Colonic mucosa (tissue), 4 donors: ENCODE measurements at regions not wholly inside any gene's neighbourhood (a gene's known extent, or its start where the extent isn't known, plus 50 kb on each side); places are given as distances from the start of the nearest gene placed in this dataset.

Experiments used
- DNase-seq: peaks from one replicate; pipeline ENCODE4 v3.0.0-alpha.2; 2020
- H3K27ac ChIP-seq: fragments of 200-600 bp; one replicate; pipeline ENCODE4 v1.8.0; 2021
- H3K27me3 ChIP-seq: fragments of 200-600 bp; one replicate; pipeline ENCODE4 v1.8.0; 2021
- H3K36me3 ChIP-seq: fragments of 200-600 bp; one replicate; pipeline ENCODE4 v1.8.0; 2021
- H3K4me1 ChIP-seq: fragments of 200-600 bp; one replicate; pipeline ENCODE4 v1.8.0; 2021; ENCODE audit warnings: mild to moderate bottlenecking
- H3K4me3 ChIP-seq: fragments of 200-600 bp; one replicate; pipeline ENCODE4 v1.8.0; 2021
- H3K9ac ChIP-seq, 2 donors: one replicate each; pipeline ENCODE4 v1.7.0; 2013; ENCODE audit warnings: control low read depth in 2 of 2, low read depth in 2 of 2, low read length in 2 of 2
- H3K9me3 ChIP-seq: fragments of 200-600 bp; one replicate; pipeline ENCODE4 v1.8.0; 2021
- intact Hi-C: fragments of 100-400 bp; cut with DNase I; formaldehyde crosslinking; loops from one replicate; pipeline ENCODE4 v1.14.1; 2022
- TF ChIP-seq, protein P1 (sequence below): fragments of 200-600 bp; IDR thresholded peaks from one replicate; pipeline ENCODE4 v1.8.0; 2022; ENCODE audit warnings: antibody characterized with exemption, mild to moderate bottlenecking
- donor health status: healthy.
- donor health status: DM: no; HTN: no; CAD: no.
- donor health status: DM: no; HTN: no; CAD: no.

DNA sequence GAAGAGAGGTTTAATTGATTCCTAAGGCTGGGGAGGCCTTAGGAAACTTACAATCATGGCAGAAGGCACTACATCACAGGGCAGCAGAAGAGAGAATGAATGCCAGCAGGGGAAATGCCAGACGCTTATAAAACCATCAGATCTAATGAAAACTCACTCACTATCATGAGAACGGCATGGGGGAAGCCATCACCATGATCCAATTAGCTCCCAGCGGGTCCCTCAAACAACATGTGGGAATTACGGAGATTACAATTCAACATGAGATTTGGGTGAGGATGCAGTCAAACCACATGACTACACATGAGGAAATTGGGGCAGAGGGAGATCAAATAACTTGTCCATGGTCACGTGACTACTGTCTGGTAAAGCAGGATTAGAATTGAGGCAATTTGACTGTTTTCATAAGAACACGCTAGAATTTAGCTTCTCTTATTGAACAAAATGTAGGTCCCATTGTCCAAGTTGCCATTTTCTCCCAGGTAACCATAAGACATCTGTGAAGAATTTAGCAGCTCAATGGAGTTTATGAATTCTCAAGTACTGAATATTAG, 445.1 kb upstream of the CDH20 start:
- no peaks in the 10 kb centered on the region for H3K27me3 ChIP-seq

DNA sequence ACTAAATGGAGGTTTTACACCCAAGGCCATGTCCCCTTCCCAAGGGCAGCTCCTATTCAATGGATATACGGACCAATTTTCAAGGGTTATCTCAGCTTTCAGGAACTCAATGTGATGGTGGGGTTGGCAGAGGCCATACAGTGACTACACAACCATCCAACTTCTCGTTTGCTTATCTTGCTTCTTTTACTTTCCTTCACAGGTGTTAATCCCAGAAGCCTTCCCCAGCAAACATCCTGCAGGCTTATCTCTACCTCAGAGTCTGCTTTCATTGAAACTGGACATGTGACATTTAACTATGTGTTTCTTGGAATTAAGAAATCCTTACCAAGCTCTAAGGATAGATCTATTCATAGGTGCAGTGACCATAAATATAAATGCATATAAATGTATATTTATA, 443.8 kb upstream of the CDH20 start:
- H3K4me3 ChIP-seq: no peak overlapping the region
- no peaks in the 10 kb centered on the region for H3K4me1 ChIP-seq
- no peaks in the 10 kb centered on the region for H3K36me3 ChIP-seq
- intact Hi-C loops: no loop called here
- H3K27me3 ChIP-seq: no peaks in the 10 kb centered on the region
- TF ChIP-seq, protein P1, sequence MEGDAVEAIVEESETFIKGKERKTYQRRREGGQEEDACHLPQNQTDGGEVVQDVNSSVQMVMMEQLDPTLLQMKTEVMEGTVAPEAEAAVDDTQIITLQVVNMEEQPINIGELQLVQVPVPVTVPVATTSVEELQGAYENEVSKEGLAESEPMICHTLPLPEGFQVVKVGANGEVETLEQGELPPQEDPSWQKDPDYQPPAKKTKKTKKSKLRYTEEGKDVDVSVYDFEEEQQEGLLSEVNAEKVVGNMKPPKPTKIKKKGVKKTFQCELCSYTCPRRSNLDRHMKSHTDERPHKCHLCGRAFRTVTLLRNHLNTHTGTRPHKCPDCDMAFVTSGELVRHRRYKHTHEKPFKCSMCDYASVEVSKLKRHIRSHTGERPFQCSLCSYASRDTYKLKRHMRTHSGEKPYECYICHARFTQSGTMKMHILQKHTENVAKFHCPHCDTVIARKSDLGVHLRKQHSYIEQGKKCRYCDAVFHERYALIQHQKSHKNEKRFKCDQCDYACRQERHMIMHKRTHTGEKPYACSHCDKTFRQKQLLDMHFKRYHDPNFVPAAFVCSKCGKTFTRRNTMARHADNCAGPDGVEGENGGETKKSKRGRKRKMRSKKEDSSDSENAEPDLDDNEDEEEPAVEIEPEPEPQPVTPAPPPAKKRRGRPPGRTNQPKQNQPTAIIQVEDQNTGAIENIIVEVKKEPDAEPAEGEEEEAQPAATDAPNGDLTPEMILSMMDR: no peak
- H3K27ac ChIP-seq: no peak overlapping the region
- no peak overlapping the region for H3K9ac ChIP-seq
- no peak for DNase-seq
- H3K9me3 ChIP-seq: no peaks in the 10 kb centered on the region

More for the DNA sequence above, 445.1 kb upstream of the CDH20 start:
- TF ChIP-seq, protein P1: no peak
- no peaks in the 10 kb centered on the region for H3K4me1 ChIP-seq
- no peak overlapping the region for H3K9ac ChIP-seq
- no peak for DNase-seq
- H3K4me3 ChIP-seq: no peak overlapping the region
- H3K27ac ChIP-seq: no peak overlapping the region
- H3K36me3 ChIP-seq: no peaks in the 10 kb centered on the region
- intact Hi-C loops: no loop called here
- H3K9me3 ChIP-seq: no peaks in the 10 kb centered on the region

DNA sequence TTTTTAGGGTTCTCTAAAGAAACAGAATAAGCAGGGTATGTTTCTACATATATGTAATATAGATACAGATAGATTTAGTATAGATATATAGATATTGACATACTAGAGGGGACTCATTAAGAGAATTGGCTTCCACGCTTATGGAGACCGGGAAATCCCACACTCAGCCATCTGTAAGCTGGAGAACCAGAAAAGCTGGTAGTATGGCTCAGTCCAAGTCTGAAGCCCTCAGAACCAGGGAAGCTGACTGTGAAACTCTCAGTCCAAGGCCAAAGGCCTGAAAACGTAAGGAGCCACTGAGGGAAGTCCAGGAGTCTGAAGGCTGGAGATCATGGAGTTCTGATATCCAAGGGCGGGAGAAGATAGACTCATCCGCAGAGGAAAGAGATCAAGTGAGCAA, 441.3 kb upstream of the CDH20 start:
- no peak overlapping the region for H3K27ac ChIP-seq
- H3K4me3 ChIP-seq: no peak overlapping the region
- H3K4me1 ChIP-seq: no peaks in the 10 kb centered on the region
- no peak for DNase-seq
- intact Hi-C loops: no loop called here
- no peaks in the 10 kb centered on the region for H3K27me3 ChIP-seq
- H3K9ac ChIP-seq: no peak overlapping the region
- H3K36me3 ChIP-seq: no peaks in the 10 kb centered on the region
- TF ChIP-seq, protein P1: no peak
- no peaks in the 10 kb centered on the region for H3K9me3 ChIP-seq

DNA sequence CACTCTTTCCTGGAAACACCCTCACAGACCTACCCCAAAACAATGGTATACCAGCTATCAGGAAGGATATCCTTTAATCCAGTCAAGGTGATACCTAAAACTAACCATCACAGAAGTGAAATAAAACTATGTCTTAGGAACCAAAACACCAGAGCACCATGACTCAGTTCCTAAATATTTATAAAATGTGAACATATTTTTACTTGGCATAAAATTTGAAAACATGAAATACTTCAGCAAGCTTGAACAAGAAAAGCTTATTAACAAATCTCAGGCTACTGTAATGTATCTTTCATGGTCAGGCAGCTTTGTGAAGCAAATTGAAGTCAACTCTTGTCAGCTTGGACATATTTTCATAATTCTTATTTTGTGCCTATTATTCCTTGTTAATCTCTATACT, 440.8 kb upstream of the CDH20 start:
- Histone ChIP-seq H3K27ac (no peak overlapping the region), H3K36me3 (no peaks in the 10 kb centered on the region), H3K27me3 (no peaks in the 10 kb centered on the region)

DNA sequence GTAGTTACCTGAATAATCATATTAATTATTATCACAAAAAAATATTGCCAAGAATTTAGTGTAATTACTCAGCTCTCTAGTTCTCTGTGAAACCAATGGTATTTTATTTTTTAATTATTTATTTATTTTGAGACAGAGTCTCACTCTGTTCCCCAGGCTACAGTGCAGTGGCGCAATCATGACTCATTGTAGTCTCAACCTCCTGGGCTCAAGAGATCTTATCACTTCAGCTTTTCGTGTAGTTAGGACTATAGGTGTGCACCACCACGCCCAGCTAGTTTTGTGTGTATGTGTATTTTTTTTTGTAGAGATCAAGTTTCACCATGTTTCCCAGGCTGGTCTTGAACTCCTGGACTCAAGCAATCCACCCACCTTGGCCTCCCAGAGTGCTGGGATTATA, 440.4 kb upstream of the CDH20 start:
- H3K36me3 ChIP-seq: no peaks in the 10 kb centered on the region

More for the DNA sequence above, 440.8 kb upstream of the CDH20 start:
- intact Hi-C loops: no loop called here
- TF ChIP-seq, protein P1: no peak
- H3K9me3 ChIP-seq: no peaks in the 10 kb centered on the region
- DNase-seq: no peak
- no peak overlapping the region for H3K9ac ChIP-seq
- H3K4me3 ChIP-seq: no peak overlapping the region
- no peaks in the 10 kb centered on the region for H3K4me1 ChIP-seq

More for the DNA sequence above, 440.4 kb upstream of the CDH20 start:
- Histone ChIP-seq H3K4me3 (no peak overlapping the region), H3K27ac (no peak overlapping the region), H3K4me1 (no peaks in the 10 kb centered on the region), H3K9ac (no peak overlapping the region), H3K9me3 (no peaks in the 10 kb centered on the region), H3K27me3 (no peaks in the 10 kb centered on the region)
- intact Hi-C loops: no loop called here
- TF ChIP-seq, protein P1: no peak
- DNase-seq: no peak
